HL-60 (cell line): ENCODE measurements at regions not wholly inside any gene's neighbourhood (a gene's known extent, or its start where the extent isn't known, plus 50 kb on each side); places are given as distances from the start of the nearest gene placed in this dataset.
"Not testable (repeated sequence)": the region's sequence is repeated elsewhere in the genome, so short reads cannot be mapped to it uniquely, and the experiment has no call there.

ENCODE experiments used
- CTCF ChIP-seq: IDR thresholded peaks from one replicate; pipeline ENCODE4 v1.5.1; 2011; ENCODE audit warnings: low read length, control low read depth, inconsistent platforms; ENCODE audit not compliant: insufficient read depth
- GABPA ChIP-seq: IDR thresholded peaks from 2 replicates; pipeline ENCODE4 v1.6.1; 2012; ENCODE audit warnings: low read depth

DNA sequence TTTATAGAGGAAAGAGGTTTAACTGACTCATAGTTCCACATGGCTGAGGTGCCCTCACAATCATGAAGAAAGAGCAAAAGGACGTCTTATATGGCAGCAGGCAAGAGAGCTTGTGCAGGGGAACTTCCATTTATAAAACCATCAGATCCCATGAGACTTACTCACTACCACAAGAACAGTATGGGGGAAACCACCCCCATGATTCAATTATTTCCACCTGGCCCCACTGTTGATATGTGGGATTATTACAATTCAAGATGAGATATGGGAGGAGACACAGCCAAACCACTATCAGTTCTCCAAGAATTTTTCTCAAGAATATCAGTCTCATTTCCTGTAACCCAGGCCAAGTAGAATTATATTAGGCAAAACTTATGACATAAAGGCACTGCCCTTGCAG lies 77.8 kb downstream of the COL6A6 start:
- not testable (repeated sequence) for TF ChIP-seq CTCF, GABPA
